Activated naive CD4-positive, alpha-beta T cell treated with anti-CD3 and anti-CD28 coated beads, Interleukin-2, amount 10 ng/mL, durations not matched to agents 7 days and 5 days (primary cell): ENCODE measurements at regions not wholly inside any gene's neighbourhood (a gene's known extent, or its start where the extent isn't known, plus 50 kb on each side); places are given as distances from the start of the nearest gene placed in this dataset.

ENCODE experiments used
- CTCF ChIA-PET: fragments of 350-600 bp; sonication (Branson Sonifier 250); formaldehyde crosslinking; loops from one replicate; lab custom pipeline; 2021; ENCODE audit warnings: antibody characterized with exemption; lab: Charles Lee
- DNase-seq: peaks from one replicate; pipeline ENCODE4 v3.0.0-alpha.2; 2020
- H3K27ac Mint-ChIP-seq: one replicate; pipeline ENCODE4 v1.8.0; 2021; ENCODE audit warnings: mild to moderate bottlenecking, moderate library complexity, mixed read lengths
- H3K27me3 Mint-ChIP-seq: one replicate; pipeline ENCODE4 v1.8.0; 2021; ENCODE audit warnings: mild to moderate bottlenecking, mixed read lengths
- H3K36me3 Mint-ChIP-seq: one replicate; pipeline ENCODE4 v1.8.0; 2021; ENCODE audit warnings: mixed read lengths
- H3K4me1 Mint-ChIP-seq: one replicate; pipeline ENCODE4 v1.8.0; 2021; ENCODE audit warnings: mixed read lengths
- H3K4me3 Mint-ChIP-seq: one replicate; pipeline ENCODE4 v1.8.0; 2021; ENCODE audit warnings: mild to moderate bottlenecking, moderate library complexity, mixed read lengths
- H3K9me3 Mint-ChIP-seq: one replicate; pipeline ENCODE4 v1.8.0; 2021; ENCODE audit warnings: mixed read lengths

DNA sequence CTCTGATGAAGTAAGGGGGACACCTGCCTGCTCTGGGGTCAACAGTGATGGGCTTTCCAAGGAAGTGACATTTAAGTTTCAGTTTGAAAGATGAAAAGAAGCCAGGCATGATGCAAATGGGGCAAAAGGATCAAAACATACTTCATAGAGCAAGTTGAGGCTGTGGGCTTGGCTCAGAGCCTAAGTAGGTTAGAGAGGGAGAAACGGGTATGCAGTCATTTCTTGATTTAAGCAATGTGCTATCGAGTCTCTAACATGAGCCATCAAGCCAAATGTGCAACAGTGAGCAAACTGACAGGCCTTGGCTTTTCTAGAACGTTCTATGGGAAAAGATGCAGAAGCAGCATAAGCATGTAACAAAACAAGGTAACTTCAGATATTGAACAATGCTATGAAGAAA, 80.6 kb downstream of the ADRB2 start:
- Mint-ChIP-seq H3K4me1 (peaks cover 9% of the 10 kb centered on the region), H3K27me3 (peaks cover 8% of the 10 kb centered on the region), H3K27ac (no peak overlapping the region), H3K4me3 (no peak overlapping the region), H3K9me3 (no peaks in the 10 kb centered on the region), H3K36me3 (no peaks in the 10 kb centered on the region)
- CTCF ChIA-PET: no interaction called here
- no peak for DNase-seq

DNA sequence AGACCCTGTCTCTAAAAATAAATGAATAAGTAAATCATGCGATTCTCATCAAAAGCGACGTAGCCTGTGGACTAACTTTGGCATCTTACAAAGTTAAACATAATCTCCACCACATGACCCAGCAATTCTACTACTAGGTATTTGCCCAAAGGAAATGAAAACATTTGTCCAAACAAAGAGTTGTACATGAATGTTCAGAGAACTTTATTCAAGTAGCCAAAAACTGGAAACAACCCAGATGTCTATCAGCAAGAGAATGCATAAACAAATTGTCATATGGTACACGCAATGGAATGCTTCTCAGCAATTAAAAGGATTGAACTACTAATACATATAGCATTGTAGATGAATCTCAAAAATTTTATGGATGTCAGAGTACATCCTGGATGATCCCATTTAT, 82.6 kb downstream of the ADRB2 start:
- Mint-ChIP-seq H3K4me1 (peaks cover 9% of the 10 kb centered on the region), H3K27me3 (peaks cover 8% of the 10 kb centered on the region), H3K36me3 (no peaks in the 10 kb centered on the region), H3K27ac (no peak overlapping the region), H3K4me3 (no peak overlapping the region), H3K9me3 (no peaks in the 10 kb centered on the region)
- DNase-seq: no peak
- CTCF ChIA-PET: no interaction called here

DNA sequence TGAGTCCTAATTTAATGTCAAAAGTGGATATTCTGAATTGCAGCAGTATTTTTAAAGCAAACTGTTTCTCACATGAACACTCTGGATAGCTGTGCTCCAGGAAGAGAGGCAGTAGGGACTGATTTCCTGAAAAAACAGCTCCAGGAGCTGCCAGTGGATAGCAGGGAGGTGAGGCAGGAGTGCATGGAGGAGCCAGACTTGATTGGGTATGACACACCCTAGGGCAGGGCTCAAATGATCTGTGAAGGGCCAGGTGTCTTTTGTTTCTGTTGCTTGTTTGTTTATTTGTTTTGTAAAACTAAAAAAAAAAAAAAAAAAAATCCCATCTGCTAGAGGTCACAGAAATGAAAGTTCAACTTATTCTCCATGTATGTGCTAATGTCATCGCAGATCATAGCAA, 83.4 kb downstream of the ADRB2 start:
- no peak for DNase-seq
- Mint-ChIP-seq H3K4me1 (peaks cover 9% of the 10 kb centered on the region), H3K27me3 (peaks cover 8% of the 10 kb centered on the region), H3K27ac (no peak overlapping the region), H3K36me3 (no peaks in the 10 kb centered on the region), H3K4me3 (no peak overlapping the region), H3K9me3 (no peaks in the 10 kb centered on the region)
- CTCF ChIA-PET: no interaction called here

DNA sequence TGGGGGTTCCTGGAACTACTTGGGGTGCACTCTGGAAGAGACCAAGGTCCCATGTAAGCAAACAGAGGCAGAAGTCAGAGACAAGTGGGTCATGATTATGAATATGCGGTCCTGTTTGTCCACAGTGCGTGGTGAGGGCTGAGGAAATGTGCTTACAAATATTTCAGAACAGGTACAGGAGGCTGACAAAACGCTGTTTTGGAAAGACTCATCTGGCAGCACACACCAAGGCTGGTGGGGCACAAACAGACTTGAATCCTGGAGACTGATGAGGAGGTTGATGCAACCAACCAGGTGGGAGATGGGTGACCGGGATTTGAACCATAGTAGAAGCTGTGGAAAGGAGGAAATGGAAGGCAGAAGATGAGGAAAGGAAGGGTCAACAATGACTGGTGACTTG, 83.8 kb downstream of the ADRB2 start:
- no peaks in the 10 kb centered on the region for H3K36me3 Mint-ChIP-seq
- no peaks in the 10 kb centered on the region for H3K9me3 Mint-ChIP-seq
- peaks cover 9% of the 10 kb centered on the region for H3K4me1 Mint-ChIP-seq
- no peak overlapping the region for H3K4me3 Mint-ChIP-seq
- H3K27me3 Mint-ChIP-seq: peaks cover 8% of the 10 kb centered on the region
- CTCF ChIA-PET: no interaction called here
- no peak for DNase-seq
- H3K27ac Mint-ChIP-seq: no peak overlapping the region

DNA sequence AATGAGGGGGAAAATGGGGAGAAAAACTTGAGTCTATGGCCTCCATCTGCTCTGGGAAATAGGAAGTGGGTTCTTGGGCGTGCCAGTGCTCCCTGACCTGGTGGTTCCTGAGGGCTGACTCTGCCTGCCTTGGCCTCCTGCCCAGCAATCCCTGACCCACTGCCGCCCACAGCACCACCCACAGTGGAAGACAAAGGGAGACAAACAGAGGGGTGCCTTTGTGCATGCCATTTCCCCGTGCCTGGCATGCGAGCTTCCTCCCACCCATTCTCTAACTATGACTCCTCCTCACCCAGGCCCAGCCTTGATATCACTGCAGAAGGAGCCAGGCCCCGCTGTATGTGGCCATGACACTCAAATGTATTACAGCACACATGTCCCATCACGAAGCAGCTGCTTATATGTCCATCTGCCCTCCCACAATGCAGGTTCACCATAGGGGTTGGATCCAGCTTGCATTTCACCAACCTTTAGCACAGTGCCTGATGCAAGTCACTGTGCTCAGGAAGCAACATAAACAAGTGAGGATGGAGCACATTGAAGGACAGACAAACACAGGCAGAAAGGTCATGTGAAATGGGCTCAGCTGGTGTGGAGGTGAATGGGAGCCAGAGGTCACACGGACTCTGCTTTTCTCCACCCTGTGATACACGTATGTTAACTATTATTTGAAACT, 84.4 kb downstream of the ADRB2 start:
- Mint-ChIP-seq H3K4me1 (peaks cover 9% of the 10 kb centered on the region), H3K36me3 (no peaks in the 10 kb centered on the region), H3K27ac (no peak overlapping the region), H3K4me3 (no peak overlapping the region), H3K9me3 (no peaks in the 10 kb centered on the region), H3K27me3 (peaks cover 14% of the 10 kb centered on the region)
- CTCF ChIA-PET: no interaction called here
- DNase-seq: no peak

DNA sequence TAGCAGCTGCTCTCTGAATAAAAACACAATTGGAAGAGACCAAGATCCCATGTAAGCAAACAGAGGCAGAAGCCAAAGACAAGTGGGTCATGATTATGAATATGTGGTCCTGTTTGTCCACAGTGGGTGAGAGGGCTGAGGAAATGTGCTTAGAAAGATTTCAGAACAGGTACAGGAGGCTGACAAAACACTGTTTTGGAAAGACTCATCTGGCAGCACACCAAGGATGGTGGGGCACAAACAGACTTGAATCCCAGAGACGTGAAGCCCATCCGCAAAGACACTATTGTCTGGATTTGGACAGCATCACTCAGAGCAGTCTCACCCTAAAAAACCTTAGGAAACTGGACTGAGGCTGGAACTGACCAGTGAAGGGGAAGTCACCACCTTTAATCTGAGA, 85.0 kb downstream of the ADRB2 start:
- DNase-seq: no peak
- H3K36me3 Mint-ChIP-seq: no peaks in the 10 kb centered on the region
- CTCF ChIA-PET: no interaction called here
- H3K27me3 Mint-ChIP-seq: peaks cover 14% of the 10 kb centered on the region
- H3K9me3 Mint-ChIP-seq: no peaks in the 10 kb centered on the region
- H3K27ac Mint-ChIP-seq: no peak overlapping the region
- H3K4me1 Mint-ChIP-seq: peaks cover 9% of the 10 kb centered on the region
- H3K4me3 Mint-ChIP-seq: no peak overlapping the region

DNA sequence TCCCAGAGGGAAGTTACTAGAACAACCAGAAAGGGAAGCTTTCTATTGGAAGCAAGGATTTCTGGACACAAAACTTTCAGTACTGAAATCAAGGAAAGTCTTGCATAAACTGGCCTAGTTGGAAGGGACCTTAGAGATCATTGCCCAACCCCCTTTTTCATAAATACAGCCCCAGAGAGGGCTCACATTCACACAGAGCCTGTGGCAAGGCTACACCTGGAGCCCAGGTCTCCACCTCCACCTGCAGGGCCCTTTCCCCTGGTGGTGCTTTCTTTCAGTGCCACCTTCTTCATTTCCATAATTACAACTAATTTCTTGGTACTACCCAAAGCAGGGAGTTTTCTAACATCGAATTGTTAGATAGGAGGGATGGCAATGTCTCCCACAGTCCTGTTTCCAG, 85.7 kb downstream of the ADRB2 start:
- Mint-ChIP-seq H3K36me3 (no peaks in the 10 kb centered on the region), H3K9me3 (no peaks in the 10 kb centered on the region), H3K27ac (no peak overlapping the region), H3K4me1 (peaks cover 9% of the 10 kb centered on the region), H3K4me3 (no peak overlapping the region), H3K27me3 (peaks cover 14% of the 10 kb centered on the region)
- DNase-seq: no peak
- CTCF ChIA-PET: interaction anchor here (0.9 to 1.0 kb wide), 2 partner anchors 116 to 123 kb away, joined by 3 read pairs; no protein-coding TSS in a partner anchor

DNA sequence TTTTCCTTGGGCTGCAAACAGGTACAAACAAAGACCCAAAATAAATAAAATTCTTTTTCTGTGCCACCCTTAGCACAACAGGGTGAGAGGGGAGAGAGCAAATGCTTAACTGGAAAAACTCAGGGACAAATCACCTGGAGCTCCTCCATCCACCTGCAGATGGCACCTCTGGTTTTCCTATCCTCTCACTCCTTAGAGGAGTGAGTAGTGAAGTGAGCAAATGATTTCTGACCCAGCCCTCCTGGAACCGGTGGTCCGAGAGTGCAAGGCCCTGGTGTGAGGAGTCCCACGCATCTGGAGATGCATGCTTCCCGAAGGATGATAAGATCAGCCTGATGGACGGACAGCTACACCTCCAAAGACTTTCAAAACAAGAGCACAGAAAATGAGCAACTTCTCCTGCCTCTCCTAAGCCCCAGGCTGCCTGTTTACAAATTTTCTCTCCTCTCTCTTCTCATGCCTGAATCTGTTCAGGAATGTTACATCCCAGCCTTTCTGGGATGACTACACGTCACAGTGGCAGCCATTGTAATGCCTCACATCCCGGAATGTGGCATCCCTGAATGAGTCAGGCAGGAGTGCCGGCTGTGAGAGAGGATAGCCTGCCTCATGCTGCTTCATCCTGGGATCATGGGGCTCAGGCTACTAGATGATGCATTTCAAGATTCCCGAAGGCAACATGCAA, 86.4 kb downstream of the ADRB2 start:
- Mint-ChIP-seq H3K27me3 (peaks cover 14% of the 10 kb centered on the region), H3K4me1 (peaks cover 9% of the 10 kb centered on the region), H3K9me3 (no peaks in the 10 kb centered on the region), H3K4me3 (no peak overlapping the region), H3K27ac (no peak overlapping the region), H3K36me3 (no peaks in the 10 kb centered on the region)
- DNase-seq: no peak
- CTCF ChIA-PET: interaction anchor here (0.9 to 1.0 kb wide), 2 partner anchors 116 to 122 kb away, joined by 3 read pairs; no protein-coding TSS in a partner anchor

DNA sequence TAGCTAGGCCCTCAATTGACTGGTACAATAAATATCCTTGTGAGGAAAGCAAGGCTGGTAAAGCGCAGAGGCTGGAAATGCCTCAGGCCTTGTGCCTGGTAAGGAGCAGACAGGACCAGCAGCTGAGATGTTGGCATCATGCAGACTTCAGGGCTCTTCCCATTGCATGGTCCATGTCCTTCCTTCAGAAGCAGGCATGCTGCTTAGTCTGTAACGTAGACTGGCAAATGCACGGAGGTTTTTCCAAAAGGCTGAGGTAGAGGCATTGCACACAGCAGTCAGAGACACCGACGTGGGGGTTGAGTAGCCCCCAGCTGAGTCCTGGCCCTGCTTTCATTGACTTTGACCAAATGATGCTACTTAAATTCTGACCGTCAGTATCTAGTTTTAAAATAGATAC, 87.1 kb downstream of the ADRB2 start:
- CTCF ChIA-PET: interaction anchor here (1.4 kb wide), 1 partner anchor 181 kb away, joined by 5 read pairs; no protein-coding TSS in a partner anchor
- Mint-ChIP-seq H3K36me3 (no peaks in the 10 kb centered on the region), H3K27me3 (peaks cover 14% of the 10 kb centered on the region), H3K4me3 (no peak overlapping the region), H3K4me1 (peaks cover 9% of the 10 kb centered on the region), H3K27ac (no peak overlapping the region), H3K9me3 (no peaks in the 10 kb centered on the region)
- DNase-seq: no peak

DNA sequence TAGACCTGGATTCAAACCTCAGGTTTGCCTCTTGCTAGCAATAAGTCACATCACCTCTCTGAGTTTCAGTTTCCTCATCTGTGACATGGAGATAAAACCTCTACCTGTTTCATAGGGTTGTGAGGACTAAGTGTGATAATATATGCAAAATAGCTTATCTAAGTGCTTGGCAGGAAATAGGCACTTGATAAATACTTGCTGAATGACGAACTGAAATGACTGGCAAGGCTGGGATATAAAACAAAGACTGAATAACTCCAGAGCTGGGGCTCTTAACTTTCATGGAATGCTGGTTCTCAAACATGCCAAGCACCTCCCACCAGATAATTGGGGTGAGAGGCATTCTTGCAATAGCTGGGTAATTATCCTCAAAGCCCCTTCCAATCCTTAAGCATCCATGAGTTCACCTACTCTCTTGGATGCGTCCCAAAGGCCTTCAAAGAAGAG, 87.6 kb downstream of the ADRB2 start:
- H3K27ac Mint-ChIP-seq: no peak overlapping the region
- no peaks in the 10 kb centered on the region for H3K9me3 Mint-ChIP-seq
- H3K4me3 Mint-ChIP-seq: no peak overlapping the region
- CTCF ChIA-PET: interaction anchor here (1.4 kb wide), 1 partner anchor 181 kb away, joined by 5 read pairs; no protein-coding TSS in a partner anchor
- peaks cover 9% of the 10 kb centered on the region for H3K4me1 Mint-ChIP-seq
- peaks cover 14% of the 10 kb centered on the region for H3K27me3 Mint-ChIP-seq
- H3K36me3 Mint-ChIP-seq: no peaks in the 10 kb centered on the region
- no peak for DNase-seq

DNA sequence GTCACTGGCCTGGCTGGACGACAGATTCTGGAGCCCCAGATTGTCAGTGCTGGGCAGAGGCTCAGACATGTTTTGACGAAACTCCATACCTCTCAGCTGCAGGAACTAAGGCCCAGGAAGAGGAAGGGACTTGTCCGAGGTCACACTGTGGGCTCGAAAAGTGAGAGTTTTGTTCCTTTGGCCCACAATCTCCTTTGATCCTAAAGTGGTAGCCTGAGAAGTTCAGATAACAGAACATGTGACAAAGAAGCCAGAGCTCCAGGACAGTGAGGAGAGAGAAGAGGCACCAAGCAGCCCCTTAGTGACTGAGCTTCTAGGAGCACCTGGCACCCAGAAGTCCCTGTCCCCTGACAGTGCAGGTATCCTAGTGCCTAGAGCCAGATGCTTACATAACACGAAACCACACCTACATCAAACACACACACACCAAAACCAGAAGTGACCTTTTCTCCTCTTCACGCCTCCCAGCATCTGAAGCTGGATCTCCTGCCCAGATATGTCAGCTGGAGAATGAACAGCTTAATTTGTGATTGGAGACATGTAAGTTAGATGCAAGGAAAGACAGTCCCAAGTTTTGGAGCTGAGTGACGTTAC, 88.9 kb downstream of the ADRB2 start:
- peaks cover 6% of the 10 kb centered on the region for H3K4me1 Mint-ChIP-seq
- CTCF ChIA-PET: no interaction called here

DNA sequence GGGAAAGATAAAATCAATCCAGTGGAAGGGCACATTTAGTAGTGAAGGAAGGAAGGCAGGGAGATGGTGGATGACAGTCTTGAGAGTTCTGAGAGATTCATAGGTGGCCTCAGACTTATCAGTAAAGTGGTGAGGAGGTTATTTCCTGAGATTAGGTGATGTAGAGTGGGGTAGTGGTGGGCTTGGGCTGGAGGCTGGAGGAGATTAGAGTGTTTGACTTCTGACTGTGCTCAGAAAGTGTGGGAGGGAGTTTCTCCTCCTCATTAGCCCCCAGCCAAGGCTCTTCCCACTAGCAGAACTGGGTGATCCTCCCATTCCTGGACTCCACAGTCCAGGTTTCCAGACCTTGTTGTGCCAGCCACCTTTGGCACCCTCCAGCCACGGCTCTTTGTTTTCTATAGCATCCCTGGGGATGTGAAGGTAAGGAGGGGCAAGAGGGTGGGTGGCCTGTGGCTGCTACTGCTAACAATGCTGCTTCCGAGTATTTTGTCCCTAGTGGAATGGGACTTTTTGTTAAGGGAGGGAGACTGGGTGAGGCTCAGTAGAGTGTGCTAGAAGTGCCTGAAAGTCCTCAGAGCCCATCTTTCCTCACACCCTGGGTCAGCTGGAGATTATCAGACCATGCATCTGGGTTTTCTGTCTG, 94.4 kb downstream of the ADRB2 start:
- Mint-ChIP-seq H3K4me3 (no peak overlapping the region), H3K27ac (no peak overlapping the region), H3K27me3 (peaks cover 30% of the 10 kb centered on the region), H3K36me3 (no peaks in the 10 kb centered on the region), H3K9me3 (no peaks in the 10 kb centered on the region), H3K4me1 (no peaks in the 10 kb centered on the region)
- CTCF ChIA-PET: no interaction called here
- DNase-seq: no peak

More for the DNA sequence above, 88.9 kb downstream of the ADRB2 start:
- DNase-seq: no peak
- H3K4me3 Mint-ChIP-seq: no peak overlapping the region
- H3K9me3 Mint-ChIP-seq: no peaks in the 10 kb centered on the region
- peaks cover 14% of the 10 kb centered on the region for H3K27me3 Mint-ChIP-seq
- H3K27ac Mint-ChIP-seq: no peak overlapping the region
- no peaks in the 10 kb centered on the region for H3K36me3 Mint-ChIP-seq

DNA sequence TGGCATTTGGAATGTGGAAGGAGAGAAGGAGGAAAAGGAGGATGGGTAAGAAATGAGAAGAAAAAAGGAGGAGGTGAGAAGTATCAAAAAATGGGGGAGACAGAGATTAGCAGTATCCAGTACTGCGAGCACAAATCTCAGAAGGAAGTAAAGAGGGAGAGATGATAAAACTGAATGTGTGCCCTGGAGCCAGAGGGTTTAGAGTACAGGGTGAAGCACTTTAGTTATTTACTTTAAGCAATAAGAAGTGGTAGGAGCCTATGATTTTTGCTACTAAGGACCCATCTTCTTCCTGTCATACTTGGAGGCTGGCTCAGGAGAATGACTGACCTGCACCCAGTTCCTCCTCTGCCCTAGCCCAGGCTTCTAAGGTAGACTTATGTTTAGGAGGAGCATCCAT, 94.9 kb downstream of the ADRB2 start:
- Mint-ChIP-seq H3K27me3 (peaks cover 30% of the 10 kb centered on the region), H3K4me3 (no peak overlapping the region), H3K4me1 (no peaks in the 10 kb centered on the region), H3K36me3 (no peaks in the 10 kb centered on the region), H3K27ac (no peak overlapping the region), H3K9me3 (no peaks in the 10 kb centered on the region)
- CTCF ChIA-PET: no interaction called here
- DNase-seq: no peak

DNA sequence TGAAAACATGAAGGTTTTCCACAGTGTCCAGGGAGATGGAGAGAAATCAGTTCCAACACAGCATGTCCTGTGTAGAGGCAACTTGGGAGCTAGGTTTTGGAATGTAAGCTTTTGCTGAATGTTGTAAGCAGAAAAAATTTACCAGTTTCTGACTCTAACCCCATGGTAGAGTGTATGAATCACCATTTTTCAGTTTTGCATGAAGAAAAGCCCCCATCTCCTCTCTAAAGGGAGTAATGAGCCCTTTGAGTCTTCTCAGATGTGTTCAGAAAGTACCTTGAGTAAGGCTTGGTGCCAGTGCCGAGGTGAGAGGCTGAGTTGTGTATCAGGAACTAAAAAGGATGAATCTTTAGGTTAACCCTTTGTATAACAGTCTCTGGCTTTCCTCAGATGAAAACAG, 96.2 kb downstream of the ADRB2 start:
- Mint-ChIP-seq H3K27ac (no peak overlapping the region), H3K36me3 (no peaks in the 10 kb centered on the region), H3K27me3 (peaks cover 34% of the 10 kb centered on the region), H3K4me3 (no peak overlapping the region), H3K4me1 (no peaks in the 10 kb centered on the region), H3K9me3 (no peaks in the 10 kb centered on the region)
- no peak for DNase-seq
- CTCF ChIA-PET: no interaction called here
